Thoracic aorta (tissue), 2 donors: ENCODE measurements at regions not wholly inside any gene's neighbourhood (a gene's known extent, or its start where the extent isn't known, plus 50 kb on each side); places are given as distances from the start of the nearest gene placed in this dataset.

Source experiments
- ATAC-seq: fragments of 150-250 bp; one replicate; pipeline ENCODE4 v1.8.0; 2017; ENCODE audit warnings: low read depth; ENCODE audit not compliant: insufficient number of reproducible peaks, low FRiP score
- DNase-seq: peaks from one replicate; pipeline ENCODE4 v3.0.0-alpha.2; 2020; ENCODE audit warnings: low spot score
- H3K27ac ChIP-seq, 2 donors: fragments of 200-600 bp; sonication (generic); 1 replicate in 1 of 2; 2 replicates in 1 of 2; pipeline ENCODE4 v1.5.1; 2016; ENCODE audit warnings: mild to moderate bottlenecking in 2 of 2, moderate library complexity in 2 of 2
- H3K27me3 ChIP-seq: fragments of 200-600 bp; sonication (generic); replicated peaks from 2 replicates; pipeline ENCODE4 v1.6.0; 2016; ENCODE audit warnings: mild to moderate bottlenecking; ENCODE audit not compliant: insufficient read depth
- H3K36me3 ChIP-seq: fragments of 200-600 bp; sonication (generic); one replicate; pipeline ENCODE4 v1.5.1; 2016
- H3K4me1 ChIP-seq, 2 donors: fragments of 200-600 bp; sonication (generic); 1 replicate in 1 of 2; 2 replicates in 1 of 2; pipeline versions ENCODE4 v1.5.1 to v1.6.0; 2016; ENCODE audit warnings: low read depth in 2 of 2, mild to moderate bottlenecking in 1 of 2; ENCODE audit not compliant: control insufficient read depth in 1 of 2
- H3K4me3 ChIP-seq: fragments of 200-600 bp; sonication (generic); 2 replicates; pipeline ENCODE4 v1.5.1; 2016; ENCODE audit warnings: mild to moderate bottlenecking
- H3K9me3 ChIP-seq: fragments of 200-600 bp; sonication (generic); 2 replicates; pipeline ENCODE4 v1.5.1; 2016
- CTCF ChIP-seq: fragments of 200-600 bp; sonication (generic); IDR thresholded peaks from one replicate; pipeline ENCODE4 v1.5.1; 2019; ENCODE audit warnings: antibody characterized with exemption

- H3K9me3 ChIP-seq: no peaks in the 10 kb centered on the region
- DNase-seq (no peak), ATAC-seq (no peak)
- H3K27ac ChIP-seq: no peak overlapping the region
- H3K27me3 ChIP-seq: no peaks in the 10 kb centered on the region
- H3K4me1 ChIP-seq: no peaks in the 10 kb centered on the region
- H3K4me3 ChIP-seq: no peak overlapping the region
- no peak for TF ChIP-seq CTCF
- no peaks in the 10 kb centered on the region for H3K36me3 ChIP-seq
Measured at GRCh38 chr5:10085185-10085584, 164.5 kb downstream of the ATPSCKMT start.

- H3K27ac ChIP-seq: no peak overlapping the region
- DNase-seq (no peak), ATAC-seq (no peak)
- no peaks in the 10 kb centered on the region for H3K36me3 ChIP-seq
- H3K4me1 ChIP-seq: no peaks in the 10 kb centered on the region
- H3K4me3 ChIP-seq: no peak overlapping the region
- H3K27me3 ChIP-seq: no peaks in the 10 kb centered on the region
- H3K9me3 ChIP-seq: no peaks in the 10 kb centered on the region
- no peak for TF ChIP-seq CTCF
Measured at GRCh38 chr5:10081584-10081983, 168.1 kb downstream of the ATPSCKMT start.

GRCh38 chr5:10077791-10078545 lies 171.7 kb downstream of the ATPSCKMT start:
- no peaks in the 10 kb centered on the region for H3K27me3 ChIP-seq
- no peak overlapping the region for H3K27ac ChIP-seq
- H3K36me3 ChIP-seq: no peaks in the 10 kb centered on the region
- no peaks in the 10 kb centered on the region for H3K4me1 ChIP-seq
- H3K9me3 ChIP-seq: no peaks in the 10 kb centered on the region
- ATAC-seq (no peak), DNase-seq (no peak)
- TF ChIP-seq CTCF: no peak
- H3K4me3 ChIP-seq: no peak overlapping the region

GRCh38 chr5:10073441-10074104 lies 176.1 kb downstream of the ATPSCKMT start:
- TF ChIP-seq CTCF: no peak
- Histone ChIP-seq H3K4me1 (no peaks in the 10 kb centered on the region), H3K27me3 (no peaks in the 10 kb centered on the region), H3K27ac (no peak overlapping the region), H3K9me3 (no peaks in the 10 kb centered on the region), H3K4me3 (no peak overlapping the region), H3K36me3 (no peaks in the 10 kb centered on the region)
- DNase-seq: no peak
- no peak for ATAC-seq

- Histone ChIP-seq H3K9me3 (no peaks in the 10 kb centered on the region), H3K4me3 (no peak overlapping the region), H3K4me1 (no peaks in the 10 kb centered on the region), H3K27ac (no peak overlapping the region), H3K36me3 (no peaks in the 10 kb centered on the region), H3K27me3 (no peaks in the 10 kb centered on the region)
- DNase-seq (no peak), ATAC-seq (no peak)
- TF ChIP-seq CTCF: no peak
Measured at GRCh38 chr5:10069637-10070313, 179.9 kb downstream of the ATPSCKMT start.
